ENCODE measurements at regions not wholly inside any gene's neighbourhood (a gene's known extent, or its start where the extent isn't known, plus 50 kb on each side); places are given as distances from the start of the nearest gene placed in this dataset.
A peak's percentile ranks its signal among the peaks of the same experiment; 100 is the strongest.
"Not testable (repeated sequence)": the region's sequence is repeated elsewhere in the genome, so short reads cannot be mapped to it uniquely, and the experiment has no call there.

GRCh38 chr10:78596556-78596955 is 472.2 kb upstream of the ZMIZ1 start:
- no peak for DNase-seq (ENCODE audit: low spot score)

GRCh38 chr10:78597796-78598555 is 470.8 kb upstream of the ZMIZ1 start:
- no peak for DNase-seq (ENCODE audit: low spot score)

- no peak for DNase-seq (ENCODE audit: low spot score)
Measured at GRCh38 chr10:78599122-78599853, 469.5 kb upstream of the ZMIZ1 start.

GRCh38 chr10:78600121-78600665 is 468.6 kb upstream of the ZMIZ1 start:
- DNase-seq (ENCODE audit: low spot score) = no peak

- DNase-seq (ENCODE audit: low spot score) = no peak
Measured at GRCh38 chr10:78600740-78601139, 468.0 kb upstream of the ZMIZ1 start.

- no peak for DNase-seq (ENCODE audit: low spot score)
Measured at GRCh38 chr10:78602201-78602932, 466.4 kb upstream of the ZMIZ1 start.

- no peak for DNase-seq (ENCODE audit: low spot score)
Measured at GRCh38 chr10:78604286-78604685, 464.5 kb upstream of the ZMIZ1 start.

- no peak for DNase-seq (ENCODE audit: low spot score)
Measured at GRCh38 chr10:78604721-78605120, 464.0 kb upstream of the ZMIZ1 start.

- DNase-seq (ENCODE audit: low spot score) = peak; percentile 83
Measured at GRCh38 chr10:78605800-78606350, 462.9 kb upstream of the ZMIZ1 start.

GRCh38 chr10:78606766-78607165 is 462.0 kb upstream of the ZMIZ1 start:
- not testable (repeated sequence) for DNase-seq (ENCODE audit: low spot score)

GRCh38 chr10:78609976-78610375 is 458.8 kb upstream of the ZMIZ1 start:
- DNase-seq (ENCODE audit: low spot score) = no peak

- DNase-seq (ENCODE audit: low spot score) = no peak
Measured at GRCh38 chr10:78613132-78613531, 455.6 kb upstream of the ZMIZ1 start.

GRCh38 chr10:78614267-78614666 is 454.5 kb upstream of the ZMIZ1 start:
- DNase-seq (ENCODE audit: low spot score) = no peak

- DNase-seq (ENCODE audit: low spot score) = no peak
Measured at GRCh38 chr10:78614744-78615143, 454.0 kb upstream of the ZMIZ1 start.

- DNase-seq (ENCODE audit: low spot score) = no peak
Measured at GRCh38 chr10:78616125-78616695, 452.6 kb upstream of the ZMIZ1 start.

- no peak for DNase-seq (ENCODE audit: low spot score)
Measured at GRCh38 chr10:78617115-78617514, 451.7 kb upstream of the ZMIZ1 start.

GRCh38 chr10:78617631-78618030 is 451.1 kb upstream of the ZMIZ1 start:
- no peak for DNase-seq (ENCODE audit: low spot score)

GRCh38 chr10:78618050-78618449 is 450.7 kb upstream of the ZMIZ1 start:
- no peak for DNase-seq (ENCODE audit: low spot score)

GRCh38 chr10:78619115-78619851 is 449.5 kb upstream of the ZMIZ1 start:
- DNase-seq (ENCODE audit: low spot score) = no peak

- DNase-seq (ENCODE audit: low spot score) = no peak
Measured at GRCh38 chr10:78619896-78620295, 448.9 kb upstream of the ZMIZ1 start.

Data from RKO (cell line).